HepG2 (cell line): ENCODE measurements at regions not wholly inside any gene's neighbourhood (a gene's known extent, or its start where the extent isn't known, plus 50 kb on each side); places are given as distances from the start of the nearest gene placed in this dataset.

ENCODE experiments used
- ATAC-seq: fragments of 200-7000 bp; cut with Tn5 transposase; 3 replicates; pipeline ENCODE4 v1.9.1; 2020; ENCODE audit warnings: mild to moderate bottlenecking, moderate library complexity
- BruUV-seq: library from RNA; stranded (reverse); fragments of 400-500 nt; replicated peaks from 2 replicates; lab custom pipeline; 2021; lab: Mats Ljungman, UMichigan
- CTCF ChIA-PET: fragments of 300-600 bp; formaldehyde crosslinking; extraction: SDS; loops from one replicate; lab custom pipeline; 2021; ENCODE audit warnings: low total read pairs, inconsistent platforms, low intra/inter-chr PET ratio; lab: Yijun Ruan, JAX
- POLR2A ChIA-PET: fragments of 350-600 bp; sonication (Branson Sonifier 250); formaldehyde crosslinking; loops from one replicate; lab custom pipeline; 2020; ENCODE audit warnings: antibody characterized with exemption, inconsistent platforms; lab: Yijun Ruan, JAX
- DNase-seq: peaks from one replicate; pipeline ENCODE4 v3.0.0-alpha.2; 2015; ENCODE audit warnings: low spot score
- FAIRE-seq: peaks from 3 replicates; lab custom pipeline; 2011; peaks lifted over from hg19 to GRCh38; lab: Jason Lieb, UNC
- H2AFZ ChIP-seq: one replicate; pipeline ENCODE4 v1.6.1; 2011; ENCODE audit warnings: low read length, inconsistent platforms
- H3K27ac ChIP-seq: fragments of 300-600 bp; 3 replicates; pipeline ENCODE4 v1.8.0; 2011; ENCODE audit warnings: mixed run types, mild to moderate bottlenecking, mixed read lengths, low read length, inconsistent platforms; ENCODE audit not compliant: insufficient read depth; ENCODE audit errors: extremely low read length
- H3K27me3 ChIP-seq, 2 experiments: fragments of 200-600 bp in 1 of 2; 2 replicates in 1 of 2; 3 replicates in 1 of 2; pipeline versions ENCODE4 v1.6.0 to v1.8.0; 2011; ENCODE audit warnings: low read length in 2 of 2, mild to moderate bottlenecking in 2 of 2, moderate library complexity in 2 of 2, inconsistent platforms in 1 of 2; ENCODE audit not compliant: insufficient read depth in 2 of 2, control insufficient read depth in 1 of 2
- H3K36me3 ChIP-seq, 2 experiments: fragments of 200-600 bp in 1 of 2; replicated peaks in 1 of 2; 2 replicates in 1 of 2; 3 replicates in 1 of 2; pipeline versions ENCODE4 v1.5.1 to v1.8.0; 2011; ENCODE audit warnings: low read length in 2 of 2, inconsistent platforms in 1 of 2; ENCODE audit not compliant: insufficient read depth in 2 of 2, control insufficient read depth in 1 of 2
- H3K4me1 ChIP-seq: 2 replicates; pipeline ENCODE4 v1.5.1; 2012; ENCODE audit warnings: low read length, inconsistent platforms; ENCODE audit not compliant: insufficient read depth
- H3K4me2 ChIP-seq: 2 replicates; pipeline ENCODE4 v1.6.0; 2011; ENCODE audit warnings: low read depth, low read length, inconsistent platforms
- H3K4me3 ChIP-seq, 3 experiments: fragments of 200-600 bp in 1 of 3; sonication (generic), shearing (Covaris generic) in 1 of 3; replicated peaks in 1 of 3; 2 replicates each; pipeline ENCODE4 v1.5.1; 2011 to 2016; ENCODE audit warnings: low read length in 3 of 3, inconsistent platforms in 2 of 3, low read depth in 2 of 3, mild to moderate bottlenecking in 2 of 3, control low read depth in 1 of 3, mixed read lengths in 1 of 3; ENCODE audit not compliant: insufficient read depth in 1 of 3
- H3K79me2 ChIP-seq: one replicate; pipeline ENCODE4 v1.6.1; 2011; ENCODE audit warnings: low read length, inconsistent platforms; ENCODE audit not compliant: insufficient read depth
- H3K9ac ChIP-seq: 2 replicates; pipeline ENCODE4 v1.6.0; 2011; ENCODE audit warnings: mild to moderate bottlenecking, low read depth, low read length, inconsistent platforms; ENCODE audit not compliant: insufficient read depth
- H3K9me3 ChIP-seq: 2 replicates; pipeline ENCODE4 v1.5.1; 2012; ENCODE audit warnings: mild to moderate bottlenecking, low read length
- H4K20me1 ChIP-seq: 2 replicates; pipeline ENCODE4 v1.6.0; 2011; ENCODE audit warnings: inconsistent platforms, mild to moderate bottlenecking, low read length, moderate library complexity; ENCODE audit not compliant: insufficient read depth
- ATM ChIP-seq: fragments of 450-650 bp; IDR thresholded peaks from 2 replicates; pipeline ENCODE4 v1.7.1; 2017; ENCODE audit warnings: mild to moderate bottlenecking, borderline replicate concordance
- DNMT1 ChIP-seq: sonication (generic); formaldehyde crosslinking; IDR thresholded peaks from 2 replicates; pipeline ENCODE4 v1.5.1; 2020; ENCODE audit warnings: mild to moderate bottlenecking, missing genetic modification reagents
- EED ChIP-seq: sonication (generic); formaldehyde crosslinking; IDR thresholded peaks from 2 replicates; pipeline ENCODE4 v1.5.0; 2020; ENCODE audit warnings: mild to moderate bottlenecking, missing genetic modification reagents
- KDM3A ChIP-seq: IDR thresholded peaks from 2 replicates; pipeline ENCODE4 v1.6.1; 2018; ENCODE audit warnings: low read depth, missing compliant biosample characterization
- RBFOX2 ChIP-seq: fragments of 200-400 bp; formaldehyde crosslinking; IDR thresholded peaks from 2 replicates; pipeline ENCODE4 v1.6.1; 2017; ENCODE audit warnings: low read depth, mild to moderate bottlenecking, low read length
- SATB2 ChIP-seq: sonication (generic); formaldehyde crosslinking; IDR thresholded peaks from 2 replicates; pipeline ENCODE4 v1.5.0; 2020; ENCODE audit warnings: missing genetic modification reagents
- SMAD9 ChIP-seq: sonication (generic); formaldehyde crosslinking; IDR thresholded peaks from 2 replicates; pipeline ENCODE4 v1.5.1; 2020; ENCODE audit warnings: mild to moderate bottlenecking, missing genetic modification reagents
- TP53 ChIP-seq: sonication (generic); formaldehyde crosslinking; conservative IDR thresholded peaks from 2 replicates; pipeline ENCODE4 v1.4.0; 2020; ENCODE audit warnings: missing genetic modification reagents
- ZNF567 ChIP-seq: sonication (generic); formaldehyde crosslinking; IDR thresholded peaks from 2 replicates; pipeline ENCODE4 v1.8.1; 2023; ENCODE audit warnings: mild to moderate bottlenecking, missing genetic modification reagents, borderline replicate concordance
- ZNF782 ChIP-seq: sonication (generic); formaldehyde crosslinking; IDR thresholded peaks from 2 replicates; pipeline ENCODE4 v1.4.0; 2020; ENCODE audit warnings: missing genetic modification reagents, mild to moderate bottlenecking, borderline replicate concordance
- WGBS: methylation state at CpG from one replicate; pipeline ENCODE4 v1.1.6; 2017; ENCODE audit warnings: low lambda C conversion rate; 5-methylcytosine and 5-hydroxymethylcytosine counted together
- in situ Hi-C: cut with HindIII; loops from 2 replicates; pipeline ENCODE4 v1.10.0; 2017; ENCODE audit warnings: low pct_unique_long_range_greater_than_20kb; ENCODE audit not compliant: extremely low pct_ligation_motif_present
- intact Hi-C: fragments of 100-400 bp; cut with micrococcal nuclease; formaldehyde crosslinking; loops from one replicate; pipeline ENCODE4 v1.10.0; 2022; ENCODE audit not compliant: unreplicated experiment
- TF ChIP-seq, protein P1 (sequence below): sonication (generic); formaldehyde crosslinking; conservative IDR thresholded peaks from 2 replicates; pipeline ENCODE4 v1.4.0; 2020; ENCODE audit warnings: missing genetic modification reagents

DNA sequence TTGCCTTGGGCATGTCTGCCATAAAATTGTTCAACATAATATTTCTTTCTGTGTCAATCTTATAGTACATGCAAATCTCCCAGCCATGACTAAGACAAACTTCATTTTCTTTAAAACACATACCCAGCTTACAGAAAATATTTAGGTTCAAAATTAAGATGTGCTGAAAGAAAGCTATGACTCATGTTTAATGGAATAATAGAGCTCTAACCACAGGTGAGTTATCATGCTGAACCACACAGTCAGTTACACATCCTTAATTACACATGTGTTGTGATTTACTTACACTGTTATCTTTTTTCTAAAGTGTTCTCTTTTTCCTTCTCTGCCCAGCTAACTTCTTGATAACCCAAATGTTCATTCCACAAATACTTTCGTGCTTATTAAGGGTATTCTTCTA, 1831.2 kb downstream of the OLFM4 start:
- no peaks in the 10 kb centered on the region for H4K20me1 ChIP-seq
- TF ChIP-seq, protein P1, sequence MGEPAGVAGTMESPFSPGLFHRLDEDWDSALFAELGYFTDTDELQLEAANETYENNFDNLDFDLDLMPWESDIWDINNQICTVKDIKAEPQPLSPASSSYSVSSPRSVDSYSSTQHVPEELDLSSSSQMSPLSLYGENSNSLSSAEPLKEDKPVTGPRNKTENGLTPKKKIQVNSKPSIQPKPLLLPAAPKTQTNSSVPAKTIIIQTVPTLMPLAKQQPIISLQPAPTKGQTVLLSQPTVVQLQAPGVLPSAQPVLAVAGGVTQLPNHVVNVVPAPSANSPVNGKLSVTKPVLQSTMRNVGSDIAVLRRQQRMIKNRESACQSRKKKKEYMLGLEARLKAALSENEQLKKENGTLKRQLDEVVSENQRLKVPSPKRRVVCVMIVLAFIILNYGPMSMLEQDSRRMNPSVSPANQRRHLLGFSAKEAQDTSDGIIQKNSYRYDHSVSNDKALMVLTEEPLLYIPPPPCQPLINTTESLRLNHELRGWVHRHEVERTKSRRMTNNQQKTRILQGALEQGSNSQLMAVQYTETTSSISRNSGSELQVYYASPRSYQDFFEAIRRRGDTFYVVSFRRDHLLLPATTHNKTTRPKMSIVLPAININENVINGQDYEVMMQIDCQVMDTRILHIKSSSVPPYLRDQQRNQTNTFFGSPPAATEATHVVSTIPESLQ (CRISPR knock-in tag), result no peak
- no peak for TF ChIP-seq DNMT1 (CRISPR knock-in tag)
- no peak for TF ChIP-seq SATB2 (CRISPR knock-in tag)
- TF ChIP-seq ATM, result no peak
- TF ChIP-seq SMAD9, result no peak
- no peak for TF ChIP-seq KDM3A
- TF ChIP-seq ZNF782, result no peak
- TF ChIP-seq TP53 (CRISPR knock-in tag), result no peak
- no peak for TF ChIP-seq ZNF567 (CRISPR knock-in tag)
- no peak for DNase-seq
- no peak for FAIRE-seq
- H3K27ac ChIP-seq, result no peak overlapping the region
- no peak overlapping the region for H3K4me3 ChIP-seq
- H3K4me2 ChIP-seq, result no peak overlapping the region
- CTCF ChIA-PET, result no interaction called here
- intact Hi-C loops (no loop called here), in situ Hi-C loops (no loop called here)
- H3K36me3 ChIP-seq, result no peaks in the 10 kb centered on the region
- peaks cover 54% of the 10 kb centered on the region for H3K9me3 ChIP-seq
- H3K27me3 ChIP-seq, result no peaks in the 10 kb centered on the region
- no peaks in the 10 kb centered on the region for H3K4me1 ChIP-seq
- WGBS, result 0% methylated on average over 1 of the region's 1 CpG
- no TSS peak for BruUV-seq
- no peaks in the 10 kb centered on the region for H3K79me2 ChIP-seq
- H3K9ac ChIP-seq, result no peak overlapping the region
- POLR2A ChIA-PET, result no interaction called here
- H2AFZ ChIP-seq, result no peak overlapping the region
- ATAC-seq, result no peak

DNA sequence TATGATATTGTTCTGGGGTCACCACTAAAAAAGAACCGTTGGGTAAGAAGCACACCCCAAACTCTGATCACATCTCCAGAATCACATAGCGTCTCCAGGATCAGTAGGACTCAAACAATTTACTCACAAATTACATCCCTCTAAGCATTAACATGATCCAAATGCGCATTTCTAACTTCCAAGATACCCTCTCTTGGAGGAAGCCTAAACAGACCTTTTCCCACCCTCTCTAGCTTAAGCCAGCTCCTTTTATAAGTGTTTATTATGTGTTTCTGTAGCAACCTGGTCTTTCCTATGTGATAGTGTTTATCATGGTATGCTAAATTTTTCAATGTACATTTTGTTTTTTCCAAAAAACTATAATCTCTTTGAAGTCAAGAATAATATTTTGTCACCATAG, 1846.5 kb downstream of the OLFM4 start:
- DNase-seq (no peak), ATAC-seq (no peak), FAIRE-seq (no peak)
- H3K4me2 ChIP-seq, result no peak overlapping the region
- no peak for TF ChIP-seq RBFOX2
- no peak for TF ChIP-seq EED
- no peaks in the 10 kb centered on the region for H3K27me3 ChIP-seq
- H3K9me3 ChIP-seq, result peaks cover 57% of the 10 kb centered on the region
- H3K79me2 ChIP-seq, result no peaks in the 10 kb centered on the region
- no peak overlapping the region for H3K9ac ChIP-seq
- intact Hi-C loops, result no loop called here
- no peaks in the 10 kb centered on the region for H3K36me3 ChIP-seq
- H3K4me3 ChIP-seq, result no peak overlapping the region
- H4K20me1 ChIP-seq, result no peaks in the 10 kb centered on the region
- no peak overlapping the region for H3K27ac ChIP-seq
- BruUV-seq, result no TSS peak
- H3K4me1 ChIP-seq, result no peaks in the 10 kb centered on the region
- CTCF ChIA-PET, result no interaction called here
- WGBS, result 3% methylated on average over 3 of the region's 3 CpGs
- POLR2A ChIA-PET, result no interaction called here
- H2AFZ ChIP-seq, result no peak overlapping the region
- in situ Hi-C loops, result no loop called here
